Inflammatory macrophage (primary cell): ENCODE measurements at regions not wholly inside any gene's neighbourhood (a gene's known extent, or its start where the extent isn't known, plus 50 kb on each side); places are given as distances from the start of the nearest gene placed in this dataset.
"Not testable (repeated sequence)": the region's sequence is repeated elsewhere in the genome, so short reads cannot be mapped to it uniquely, and the experiment has no call there.

Source experiments
- DNase-seq, 2 donors: peaks; one replicate each; pipeline ENCODE4 v3.0.0-alpha.2; 2020 to 2022

GRCh38 chrX:42832764-42833549 lies 55.0 kb upstream of the PPP1R2C start:
- no peak for DNase-seq

GRCh38 chrX:42833550-42833940 lies 55.6 kb upstream of the PPP1R2C start:
- DNase-seq: not testable (repeated sequence)

- DNase-seq: no peak
Measured at GRCh38 chrX:42837101-42837726, 59.3 kb upstream of the PPP1R2C start.

GRCh38 chrX:42837747-42838146 lies 59.8 kb upstream of the PPP1R2C start:
- no peak for DNase-seq

GRCh38 chrX:42839632-42840031 lies 61.7 kb upstream of the PPP1R2C start:
- no peak for DNase-seq

- DNase-seq: no peak
Measured at GRCh38 chrX:42846741-42847140, 68.8 kb upstream of the PPP1R2C start.

- DNase-seq: no peak
Measured at GRCh38 chrX:42855259-42855658, 77.3 kb upstream of the PPP1R2C start.

GRCh38 chrX:42857766-42858165 lies 79.8 kb upstream of the PPP1R2C start:
- DNase-seq: no peak

- no peak for DNase-seq
Measured at GRCh38 chrX:42869011-42869410, 91.0 kb upstream of the PPP1R2C start.

GRCh38 chrX:42869659-42870476 lies 91.9 kb upstream of the PPP1R2C start:
- DNase-seq: no peak

GRCh38 chrX:42886519-42886918 lies 108.6 kb upstream of the PPP1R2C start:
- no peak for DNase-seq

GRCh38 chrX:42900947-42901346 lies 123.0 kb upstream of the PPP1R2C start:
- DNase-seq: no peak

- no peak for DNase-seq
Measured at GRCh38 chrX:42902513-42902912, 124.5 kb upstream of the PPP1R2C start.

- no peak for DNase-seq
Measured at GRCh38 chrX:42920752-42921151, 142.8 kb upstream of the PPP1R2C start.

- DNase-seq: no peak
Measured at GRCh38 chrX:42930071-42930470, 152.1 kb upstream of the PPP1R2C start.

- DNase-seq: no peak
Measured at GRCh38 chrX:42930951-42931350, 153.0 kb upstream of the PPP1R2C start.

- DNase-seq: no peak
Measured at GRCh38 chrX:42933187-42933586, 155.2 kb upstream of the PPP1R2C start.

- DNase-seq: no peak
Measured at GRCh38 chrX:42934020-42934726, 156.2 kb upstream of the PPP1R2C start.

- no peak for DNase-seq
Measured at GRCh38 chrX:42941671-42942070, 163.7 kb upstream of the PPP1R2C start.

- DNase-seq: no peak
Measured at GRCh38 chrX:42943051-42943974, 165.3 kb upstream of the PPP1R2C start.

GRCh38 chrX:42944381-42944998 lies 166.5 kb upstream of the PPP1R2C start:
- no peak for DNase-seq
